Transverse colon (tissue), 4 donors: ENCODE measurements at regions not wholly inside any gene's neighbourhood (a gene's known extent, or its start where the extent isn't known, plus 50 kb on each side); places are given as distances from the start of the nearest gene placed in this dataset.

ENCODE experiments used
- DNase-seq: peaks from one replicate; pipeline ENCODE4 v3.0.0-alpha.2; 2019
- H3K27ac ChIP-seq, 4 donors: fragments of 200-600 bp; sonication (generic); 2 replicates each; pipeline ENCODE4 v1.5.1; 2016 to 2018; ENCODE audit warnings: inconsistent platforms in 4 of 4
- H3K27me3 ChIP-seq: fragments of 200-600 bp; sonication (generic); 2 replicates; pipeline ENCODE4 v1.5.1; 2017; ENCODE audit warnings: inconsistent platforms
- H3K36me3 ChIP-seq, 4 donors: fragments of 200-600 bp; sonication (generic); 2 replicates each; pipeline ENCODE4 v1.5.1; 2017 to 2019; ENCODE audit warnings: inconsistent platforms in 4 of 4
- H3K4me1 ChIP-seq, 4 donors: fragments of 200-600 bp; sonication (generic); 2 replicates each; pipeline ENCODE4 v1.5.1; 2017 to 2020; ENCODE audit warnings: inconsistent platforms in 4 of 4
- H3K4me3 ChIP-seq, 4 donors: fragments of 200-600 bp; sonication (generic); 1 replicate in 1 of 4; 2 replicates in 3 of 4; pipeline versions ENCODE4 v1.5.1 to v1.6.1; 2017 to 2019; ENCODE audit warnings: inconsistent platforms in 4 of 4
- H3K9me3 ChIP-seq, 2 donors: fragments of 200-600 bp; sonication (generic); 2 replicates each; pipeline ENCODE4 v1.5.1; 2017 to 2019; ENCODE audit warnings: inconsistent platforms in 2 of 2
- CTCF ChIP-seq, 5 experiments: fragments of 200-600 bp in 3 of 5; fragments of 450-650 bp in 2 of 5; sonication (generic) in 3 of 5; IDR thresholded peaks; 1 replicate in 2 of 5; 2 replicates in 3 of 5; pipeline ENCODE4 v1.5.1; 2016 to 2017; ENCODE audit warnings: antibody characterized with exemption in 5 of 5, inconsistent platforms in 3 of 5, mild to moderate bottlenecking in 2 of 5, moderate library complexity in 1 of 5
- EP300 ChIP-seq: sonication (generic); formaldehyde crosslinking; IDR thresholded peaks from one replicate; pipeline ENCODE4 v1.6.1; 2017; ENCODE audit warnings: antibody characterized with exemption, low read depth
- POLR2A ChIP-seq: fragments of 450-650 bp; IDR thresholded peaks from one replicate; pipeline ENCODE4 v1.6.1; 2016; ENCODE audit warnings: antibody characterized with exemption, mild to moderate bottlenecking, moderate library complexity
- POLR2AphosphoS5 ChIP-seq, 3 donors: sonication (generic); formaldehyde crosslinking; IDR thresholded peaks; one replicate each; pipeline ENCODE4 v1.6.1; 2016; ENCODE audit warnings: antibody characterized with exemption in 3 of 3
- WGBS, 2 donors: methylation state at CpG; one replicate each; pipeline ENCODE4 v1.1.5; 2018; ENCODE audit warnings: low coverage in 1 of 2; 5-methylcytosine and 5-hydroxymethylcytosine counted together
- in situ Hi-C, 4 donors: fragments of 200-750 bp; cut with MboI; loops; one replicate each; pipeline versions ENCODE4 v1.15.0 to v1.15.1; 2017; ENCODE audit warnings: low sequenced_read_pairs in 3 of 4, low pct_ligation_motif_present in 1 of 4, low pct_unique_long_range_greater_than_20kb in 1 of 4
- intact Hi-C: fragments of 100-400 bp; cut with DNase I; formaldehyde crosslinking; loops from one replicate; pipeline ENCODE4 v1.15.1; 2023; ENCODE audit warnings: low total_unique reads

- intact Hi-C loops: loop anchor here (2.0 kb wide), 2 partner anchors 413 to 743 kb away; no protein-coding TSS in a partner anchor
- no peak for DNase-seq
Observed at GRCh38 chr14:94689985-94690400, 77.8 kb downstream of the SERPINA3 start.

GRCh38 chr14:94689218-94689984 lies 77.2 kb downstream of the SERPINA3 start:
- DNase-seq: peak; percentile 50
- peaks cover 9% of the 10 kb centered on the region for H3K27me3 ChIP-seq
- in situ Hi-C loops (loop anchor here (10.0 to 25.0 kb wide), 3 partner anchors 398 to 748 kb away; no protein-coding TSS in a partner anchor), intact Hi-C loops (loop anchor here (2.0 kb wide), 2 partner anchors 413 to 743 kb away; no protein-coding TSS in a partner anchor)
- H3K4me3 ChIP-seq: peak overlapping the region in 1 of 4 donors; percentile 24
- H3K36me3 ChIP-seq: no peaks in the 10 kb centered on the region
- 13 to 18% methylated on average over 11 to 34 of the region's 35 CpGs for WGBS, 2 donors
- TF ChIP-seq POLR2AphosphoS5 (IDR thresholded peaks at IDR 0.05): no peak
- no peak for TF ChIP-seq EP300
- no peak for TF ChIP-seq POLR2A
- peak; percentile 88 to 97 (median 95) for TF ChIP-seq CTCF (IDR thresholded peaks at IDR 0.05)
- no peak overlapping the region for H3K27ac ChIP-seq
- H3K9me3 ChIP-seq: no peaks in the 10 kb centered on the region
- peaks cover 0 to 8% (median 3%) of the 10 kb centered on the region in 4 donors for H3K4me1 ChIP-seq

More at GRCh38 chr14:94689985-94690400, 77.8 kb downstream of the SERPINA3 start:
- peaks cover 9% of the 10 kb centered on the region for H3K27me3 ChIP-seq
- H3K36me3 ChIP-seq: no peaks in the 10 kb centered on the region
- no peaks in the 10 kb centered on the region for H3K9me3 ChIP-seq
- peaks cover 0 to 8% (median 3%) of the 10 kb centered on the region in 4 donors for H3K4me1 ChIP-seq
- H3K4me3 ChIP-seq: peak overlapping the region in 1 of 4 donors; percentile 24
- WGBS, 2 donors: 76 to 85% methylated on average over 10 to 18 of the region's 18 CpGs
- TF ChIP-seq EP300 (no peak), CTCF (IDR thresholded peaks at IDR 0.05) (no peak), POLR2AphosphoS5 (IDR thresholded peaks at IDR 0.05) (no peak), POLR2A (no peak)
- no peak overlapping the region for H3K27ac ChIP-seq
- in situ Hi-C loops: loop anchor here (10.0 to 25.0 kb wide), 4 partner anchors 397 to 747 kb away; no protein-coding TSS in a partner anchor

GRCh38 chr14:94686511-94687160 lies 74.4 kb downstream of the SERPINA3 start:
- intact Hi-C loops: no loop called here
- no peak for DNase-seq

GRCh38 chr14:94685681-94686485 lies 73.7 kb downstream of the SERPINA3 start:
- H3K27me3 ChIP-seq: peaks cover 9% of the 10 kb centered on the region
- 83 to 86% methylated on average over 1 to 9 of the region's 9 CpGs for WGBS, 2 donors
- peaks cover 0 to 8% (median 3%) of the 10 kb centered on the region in 4 donors for H3K4me1 ChIP-seq
- no peak overlapping the region for H3K27ac ChIP-seq
- H3K4me3 ChIP-seq: no peak overlapping the region
- in situ Hi-C loops (loop anchor here (10.0 to 25.0 kb wide), 3 partner anchors 401 to 751 kb away; no protein-coding TSS in a partner anchor), intact Hi-C loops (no loop called here)
- DNase-seq: no peak
- no peak for TF ChIP-seq EP300
- no peak for TF ChIP-seq CTCF (IDR thresholded peaks at IDR 0.05)
- no peak for TF ChIP-seq POLR2AphosphoS5 (IDR thresholded peaks at IDR 0.05)
- no peak for TF ChIP-seq POLR2A
- no peaks in the 10 kb centered on the region for H3K9me3 ChIP-seq
- no peaks in the 10 kb centered on the region for H3K36me3 ChIP-seq

More at GRCh38 chr14:94686511-94687160, 74.4 kb downstream of the SERPINA3 start:
- H3K27me3 ChIP-seq: peaks cover 9% of the 10 kb centered on the region
- 87% methylated on average over 12 of the region's 13 CpGs; no CpG with 5 or more reads in 1 of the 2 donors for WGBS, 2 donors
- no peak overlapping the region for H3K27ac ChIP-seq
- H3K36me3 ChIP-seq: no peaks in the 10 kb centered on the region
- TF ChIP-seq EP300: no peak
- no peak for TF ChIP-seq POLR2A
- H3K9me3 ChIP-seq: no peaks in the 10 kb centered on the region
- no peak overlapping the region for H3K4me3 ChIP-seq
- in situ Hi-C loops: loop anchor here (10.0 to 25.0 kb wide), 3 partner anchors 401 to 751 kb away; no protein-coding TSS in a partner anchor
- H3K4me1 ChIP-seq: peaks cover 0 to 8% (median 3%) of the 10 kb centered on the region in 4 donors
